Transverse colon (tissue), 4 donors: ENCODE measurements at regions not wholly inside any gene's neighbourhood (a gene's known extent, or its start where the extent isn't known, plus 50 kb on each side); places are given as distances from the start of the nearest gene placed in this dataset.

ENCODE experiments used
- DNase-seq: peaks from one replicate; pipeline ENCODE4 v3.0.0-alpha.2; 2019
- H3K27ac ChIP-seq, 4 donors: fragments of 200-600 bp; sonication (generic); 2 replicates each; pipeline ENCODE4 v1.5.1; 2016 to 2018; ENCODE audit warnings: inconsistent platforms in 4 of 4
- H3K27me3 ChIP-seq: fragments of 200-600 bp; sonication (generic); 2 replicates; pipeline ENCODE4 v1.5.1; 2017; ENCODE audit warnings: inconsistent platforms
- H3K36me3 ChIP-seq, 4 donors: fragments of 200-600 bp; sonication (generic); 2 replicates each; pipeline ENCODE4 v1.5.1; 2017 to 2019; ENCODE audit warnings: inconsistent platforms in 4 of 4
- H3K4me1 ChIP-seq, 4 donors: fragments of 200-600 bp; sonication (generic); 2 replicates each; pipeline ENCODE4 v1.5.1; 2017 to 2020; ENCODE audit warnings: inconsistent platforms in 4 of 4
- H3K4me3 ChIP-seq, 4 donors: fragments of 200-600 bp; sonication (generic); 1 replicate in 1 of 4; 2 replicates in 3 of 4; pipeline versions ENCODE4 v1.5.1 to v1.6.1; 2017 to 2019; ENCODE audit warnings: inconsistent platforms in 4 of 4
- H3K9me3 ChIP-seq, 2 donors: fragments of 200-600 bp; sonication (generic); 2 replicates each; pipeline ENCODE4 v1.5.1; 2017 to 2019; ENCODE audit warnings: inconsistent platforms in 2 of 2
- EP300 ChIP-seq: sonication (generic); formaldehyde crosslinking; IDR thresholded peaks from one replicate; pipeline ENCODE4 v1.6.1; 2017; ENCODE audit warnings: antibody characterized with exemption, low read depth
- POLR2A ChIP-seq: fragments of 450-650 bp; IDR thresholded peaks from one replicate; pipeline ENCODE4 v1.6.1; 2016; ENCODE audit warnings: antibody characterized with exemption, mild to moderate bottlenecking, moderate library complexity
- POLR2AphosphoS5 ChIP-seq, 3 donors: sonication (generic); formaldehyde crosslinking; IDR thresholded peaks; one replicate each; pipeline ENCODE4 v1.6.1; 2016; ENCODE audit warnings: antibody characterized with exemption in 3 of 3
- WGBS, 2 donors: methylation state at CpG; one replicate each; pipeline ENCODE4 v1.1.5; 2018; ENCODE audit warnings: low coverage in 1 of 2; 5-methylcytosine and 5-hydroxymethylcytosine counted together
- in situ Hi-C, 4 donors: fragments of 200-750 bp; cut with MboI; loops; one replicate each; pipeline versions ENCODE4 v1.15.0 to v1.15.1; 2017; ENCODE audit warnings: low sequenced_read_pairs in 3 of 4, low pct_ligation_motif_present in 1 of 4, low pct_unique_long_range_greater_than_20kb in 1 of 4
- intact Hi-C: fragments of 100-400 bp; cut with DNase I; formaldehyde crosslinking; loops from one replicate; pipeline ENCODE4 v1.15.1; 2023; ENCODE audit warnings: low total_unique reads
- TF ChIP-seq, protein P1 (sequence below), 5 experiments: fragments of 200-600 bp in 3 of 5; fragments of 450-650 bp in 2 of 5; sonication (generic) in 3 of 5; IDR thresholded peaks; 1 replicate in 2 of 5; 2 replicates in 3 of 5; pipeline ENCODE4 v1.5.1; 2016 to 2017; ENCODE audit warnings: antibody characterized with exemption in 5 of 5, inconsistent platforms in 3 of 5, mild to moderate bottlenecking in 2 of 5, moderate library complexity in 1 of 5

DNA sequence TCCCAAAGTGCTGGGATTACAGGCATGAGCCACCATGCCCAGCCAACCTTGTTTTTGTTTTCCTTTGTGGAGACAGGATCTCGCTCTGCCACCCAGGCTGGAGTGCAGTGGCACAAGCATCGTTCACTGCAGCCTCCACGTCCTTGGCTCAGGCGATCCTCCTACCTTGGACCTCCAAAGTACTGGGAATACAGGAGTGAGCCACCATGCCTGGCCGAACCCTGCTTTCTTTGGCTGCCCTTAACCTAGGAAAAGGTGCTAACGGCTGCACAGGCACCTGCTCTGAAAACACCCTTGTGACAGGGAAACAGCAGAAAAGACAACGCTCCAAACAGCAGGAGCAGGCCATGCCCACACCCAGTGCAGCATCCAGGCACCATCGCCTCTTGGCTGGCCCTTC, 71.9 kb downstream of the OAT start:
- in situ Hi-C loops (no loop called here), intact Hi-C loops (no loop called here)
- 90 to 91% methylated on average over 5 to 8 of the region's 8 CpGs for WGBS, 2 donors
- Histone ChIP-seq H3K36me3 (no peaks in the 10 kb centered on the region), H3K27ac (no peak overlapping the region), H3K4me3 (no peak overlapping the region), H3K27me3 (no peaks in the 10 kb centered on the region), H3K9me3 (no peaks in the 10 kb centered on the region), H3K4me1 (no peaks in the 10 kb centered on the region)
- no peak for DNase-seq
- no peak for TF ChIP-seq POLR2AphosphoS5 (IDR thresholded peaks at IDR 0.05)
- TF ChIP-seq EP300 = no peak
- no peak for TF ChIP-seq POLR2A
- TF ChIP-seq, protein P1, sequence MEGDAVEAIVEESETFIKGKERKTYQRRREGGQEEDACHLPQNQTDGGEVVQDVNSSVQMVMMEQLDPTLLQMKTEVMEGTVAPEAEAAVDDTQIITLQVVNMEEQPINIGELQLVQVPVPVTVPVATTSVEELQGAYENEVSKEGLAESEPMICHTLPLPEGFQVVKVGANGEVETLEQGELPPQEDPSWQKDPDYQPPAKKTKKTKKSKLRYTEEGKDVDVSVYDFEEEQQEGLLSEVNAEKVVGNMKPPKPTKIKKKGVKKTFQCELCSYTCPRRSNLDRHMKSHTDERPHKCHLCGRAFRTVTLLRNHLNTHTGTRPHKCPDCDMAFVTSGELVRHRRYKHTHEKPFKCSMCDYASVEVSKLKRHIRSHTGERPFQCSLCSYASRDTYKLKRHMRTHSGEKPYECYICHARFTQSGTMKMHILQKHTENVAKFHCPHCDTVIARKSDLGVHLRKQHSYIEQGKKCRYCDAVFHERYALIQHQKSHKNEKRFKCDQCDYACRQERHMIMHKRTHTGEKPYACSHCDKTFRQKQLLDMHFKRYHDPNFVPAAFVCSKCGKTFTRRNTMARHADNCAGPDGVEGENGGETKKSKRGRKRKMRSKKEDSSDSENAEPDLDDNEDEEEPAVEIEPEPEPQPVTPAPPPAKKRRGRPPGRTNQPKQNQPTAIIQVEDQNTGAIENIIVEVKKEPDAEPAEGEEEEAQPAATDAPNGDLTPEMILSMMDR (IDR thresholded peaks at IDR 0.05) = no peak

DNA sequence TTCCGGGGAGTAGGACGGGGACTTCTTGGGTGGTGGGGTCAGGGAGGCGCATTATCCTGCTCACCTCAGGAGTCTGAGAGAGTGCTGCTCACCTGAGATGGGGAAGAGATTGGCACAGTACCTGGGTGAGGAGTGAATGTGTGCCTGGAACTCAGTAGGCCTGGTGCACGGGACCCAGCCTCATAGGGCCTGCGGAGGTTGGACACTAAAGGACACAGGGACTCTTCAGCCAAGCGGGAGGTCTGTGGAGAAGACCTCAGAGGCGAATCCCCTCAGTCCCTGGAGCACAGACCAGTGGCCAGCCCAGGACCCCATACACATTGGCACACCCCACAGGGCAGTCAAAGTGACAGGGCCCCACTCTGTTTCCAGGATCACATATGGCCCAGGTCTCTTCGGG, 73.2 kb downstream of the OAT start:
- Histone ChIP-seq H3K27ac (no peak overlapping the region), H3K9me3 (no peaks in the 10 kb centered on the region), H3K27me3 (no peaks in the 10 kb centered on the region), H3K4me1 (no peaks in the 10 kb centered on the region), H3K4me3 (no peak overlapping the region), H3K36me3 (no peaks in the 10 kb centered on the region)
- in situ Hi-C loops = no loop called here
- 91% methylated on average over 8 of the region's 8 CpGs; no CpG with 5 or more reads in 1 of the 2 donors for whole genome bisulfite sequencing, 2 donors
- intact Hi-C loops = no loop called here
- TF ChIP-seq EP300 (no peak), POLR2AphosphoS5 (IDR thresholded peaks at IDR 0.05) (no peak), POLR2A (no peak)
- TF ChIP-seq, protein P1 (IDR thresholded peaks at IDR 0.05) = no peak
- DNase-seq = peak; percentile 3

DNA sequence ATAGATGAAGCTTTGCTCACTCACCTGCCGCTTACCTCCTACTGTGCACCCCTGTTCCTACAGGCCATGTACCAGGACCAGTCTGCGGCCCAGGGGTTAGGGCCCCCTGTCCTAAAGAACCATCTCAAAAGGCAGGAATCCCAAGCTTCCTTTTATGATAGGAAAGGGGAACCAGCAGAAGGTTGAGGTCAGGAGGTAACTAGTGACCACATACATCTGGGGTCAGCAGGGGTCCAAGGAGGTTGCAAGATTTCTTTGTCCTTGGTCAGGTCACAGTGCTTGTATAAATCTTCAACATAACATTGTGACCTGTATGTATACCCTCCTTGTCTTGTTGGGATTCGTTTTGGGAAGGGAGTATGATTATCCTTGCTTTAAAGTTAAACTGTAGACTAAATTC, 73.8 kb downstream of the OAT start:
- in situ Hi-C loops (no loop called here), intact Hi-C loops (no loop called here)
- H3K9me3 ChIP-seq = no peaks in the 10 kb centered on the region
- TF ChIP-seq, protein P1 (IDR thresholded peaks at IDR 0.05) = no peak
- no peak for TF ChIP-seq POLR2AphosphoS5 (IDR thresholded peaks at IDR 0.05)
- no peak for TF ChIP-seq POLR2A
- TF ChIP-seq EP300 = no peak
- H3K27me3 ChIP-seq = no peaks in the 10 kb centered on the region
- no peak overlapping the region for H3K4me3 ChIP-seq
- no peak for DNase-seq
- WGBS, 2 donors = 91 to 94% methylated on average over 2 to 3 of the region's 3 CpGs
- no peaks in the 10 kb centered on the region for H3K4me1 ChIP-seq
- no peak overlapping the region for H3K27ac ChIP-seq
- no peaks in the 10 kb centered on the region for H3K36me3 ChIP-seq

DNA sequence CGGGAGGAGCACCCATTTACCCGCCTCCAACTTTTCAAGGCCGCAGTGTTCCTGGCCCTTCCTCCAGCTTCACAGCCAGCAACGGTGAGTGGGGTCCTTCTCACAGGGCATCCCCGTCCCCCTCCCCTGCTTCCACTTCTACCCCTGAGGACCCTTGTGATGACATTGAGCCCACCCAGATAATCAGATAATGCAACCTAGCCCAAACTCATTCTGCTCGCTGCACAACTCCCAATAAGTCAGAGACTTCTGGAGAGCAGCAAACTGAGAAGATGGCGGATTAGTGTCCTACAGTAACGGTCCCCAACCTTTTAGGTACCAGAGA, 74.5 kb downstream of the OAT start:
- intact Hi-C loops (no loop called here), in situ Hi-C loops (no loop called here)
- Histone ChIP-seq H3K27ac (no peak overlapping the region), H3K27me3 (no peaks in the 10 kb centered on the region), H3K4me1 (no peaks in the 10 kb centered on the region), H3K9me3 (no peaks in the 10 kb centered on the region), H3K36me3 (no peaks in the 10 kb centered on the region), H3K4me3 (no peak overlapping the region)
- no peak for DNase-seq
- no peak for TF ChIP-seq POLR2AphosphoS5 (IDR thresholded peaks at IDR 0.05)
- TF ChIP-seq, protein P1 (IDR thresholded peaks at IDR 0.05) = no peak
- TF ChIP-seq POLR2A = no peak
- TF ChIP-seq EP300 = no peak
- WGBS, 2 donors = 70 to 88% methylated on average over 4 to 8 of the region's 8 CpGs
